ENCODE measurements at regions not wholly inside any gene's neighbourhood (a gene's known extent, or its start where the extent isn't known, plus 50 kb on each side); places are given as distances from the start of the nearest gene placed in this dataset.
"Not testable (repeated sequence)": the region's sequence is repeated elsewhere in the genome, so short reads cannot be mapped to it uniquely, and the experiment has no call there.

GRCh38 chrX:89635887-89636286 is 285.8 kb upstream of the TGIF2LX start:
- ATAC-seq (peak; percentile 100), DNase-seq (ENCODE audit: low spot score) (peak; percentile 10), FAIRE-seq (peak; percentile 76)
- H4K20me1 ChIP-seq (ENCODE audit: insufficient read depth, low read length); POLR2A ChIA-PET; H2AFZ ChIP-seq (ENCODE audit: low read length); BruUV-seq (replicated peaks); in situ Hi-C loops (cut with HindIII; ENCODE audit: extremely low pct_ligation_motif_present, low pct_unique_long_range_greater_than_20kb); H3K4me3 ChIP-seq (replicated peaks in 1 of 3; ENCODE audit: insufficient read depth in 1 of 3, low read depth in 2 of 3, low read length in 3 of 3); H3K4me2 ChIP-seq (ENCODE audit: low read depth, low read length); H3K9me3 ChIP-seq (ENCODE audit: low read length); CTCF ChIA-PET (ENCODE audit: low intra/inter-chr PET ratio, low total read pairs); H3K4me1 ChIP-seq (ENCODE audit: insufficient read depth, low read length); H3K36me3 ChIP-seq (replicated peaks in 1 of 2; ENCODE audit: control insufficient read depth in 1 of 2, insufficient read depth in 2 of 2, low read length in 2 of 2); H3K27ac ChIP-seq (ENCODE audit: extremely low read length, insufficient read depth, low read length); intact Hi-C loops (cut with micrococcal nuclease; ENCODE audit: unreplicated experiment); H3K79me2 ChIP-seq (ENCODE audit: insufficient read depth, low read length); H3K27me3 ChIP-seq (ENCODE audit: control insufficient read depth in 1 of 2, insufficient read depth in 2 of 2, low read length in 2 of 2); H3K9ac ChIP-seq (ENCODE audit: insufficient read depth, low read depth, low read length); TF ChIP-seq FOXA1 (IDR thresholded peaks at IDR 0.05): not testable (repeated sequence)
- WGBS (ENCODE audit: low lambda C conversion rate), result 17% methylated on average over 1 of the region's 4 CpGs
- TF ChIP-seq CTCF (CRISPR knock-in tag; IDR thresholded peaks at IDR 0.05) (peak; percentile 21; the same call in 1 of the 2 replicates), HNF4A (CRISPR knock-in tag; IDR thresholded peaks at IDR 0.05) (peak; percentile 49), ZNF281 (CRISPR knock-in tag; IDR thresholded peaks at IDR 0.05; ENCODE audit: borderline replicate concordance) (peak; percentile 58; the same call in 1 of the 2 replicates), FOXA1 (CRISPR knock-in tag; IDR thresholded peaks at IDR 0.05) (0 out of 2 replicates have a peak, but pooled peaks have one; percentile 16), FOXA3 (CRISPR knock-in tag; IDR thresholded peaks at IDR 0.05) (0 out of 2 replicates have a peak, but pooled peaks have one; percentile 11), TFAP4 (IDR thresholded peaks at IDR 0.05; ENCODE audit: borderline replicate concordance, low read depth) (peak; percentile 24; the same call in 1 of the 2 replicates)

- in situ Hi-C loops (cut with HindIII; ENCODE audit: extremely low pct_ligation_motif_present, low pct_unique_long_range_greater_than_20kb); H3K27ac ChIP-seq (ENCODE audit: extremely low read length, insufficient read depth, low read length); H3K9me3 ChIP-seq (ENCODE audit: low read length); POLR2A ChIA-PET; H2AFZ ChIP-seq (ENCODE audit: low read length); H3K4me2 ChIP-seq (ENCODE audit: low read depth, low read length); H3K9ac ChIP-seq (ENCODE audit: insufficient read depth, low read depth, low read length); H4K20me1 ChIP-seq (ENCODE audit: insufficient read depth, low read length); FAIRE-seq; H3K4me3 ChIP-seq (replicated peaks in 1 of 3; ENCODE audit: insufficient read depth in 1 of 3, low read depth in 2 of 3, low read length in 3 of 3); H3K79me2 ChIP-seq (ENCODE audit: insufficient read depth, low read length); BruUV-seq (replicated peaks); intact Hi-C loops (cut with micrococcal nuclease; ENCODE audit: unreplicated experiment); CTCF ChIA-PET (ENCODE audit: low intra/inter-chr PET ratio, low total read pairs); H3K4me1 ChIP-seq (ENCODE audit: insufficient read depth, low read length); H3K36me3 ChIP-seq (replicated peaks in 1 of 2; ENCODE audit: control insufficient read depth in 1 of 2, insufficient read depth in 2 of 2, low read length in 2 of 2); ATAC-seq; DNase-seq (ENCODE audit: low spot score); H3K27me3 ChIP-seq (ENCODE audit: control insufficient read depth in 1 of 2, insufficient read depth in 2 of 2, low read length in 2 of 2): not testable (repeated sequence)
- 0% methylated on average over 1 of the region's 1 CpG for WGBS (ENCODE audit: low lambda C conversion rate)
These were observed 263.0 kb upstream of the TGIF2LX start for GRCh38 chrX:89658662-89659061.

- in situ Hi-C loops (cut with HindIII; ENCODE audit: extremely low pct_ligation_motif_present, low pct_unique_long_range_greater_than_20kb); H3K79me2 ChIP-seq (ENCODE audit: insufficient read depth, low read length); intact Hi-C loops (cut with micrococcal nuclease; ENCODE audit: unreplicated experiment); H3K36me3 ChIP-seq (replicated peaks in 1 of 2; ENCODE audit: control insufficient read depth in 1 of 2, insufficient read depth in 2 of 2, low read length in 2 of 2); CTCF ChIA-PET (ENCODE audit: low intra/inter-chr PET ratio, low total read pairs); H3K27me3 ChIP-seq (ENCODE audit: control insufficient read depth in 1 of 2, insufficient read depth in 2 of 2, low read length in 2 of 2); H2AFZ ChIP-seq (ENCODE audit: low read length); POLR2A ChIA-PET; H3K4me2 ChIP-seq (ENCODE audit: low read depth, low read length); H3K4me3 ChIP-seq (replicated peaks in 1 of 3; ENCODE audit: insufficient read depth in 1 of 3, low read depth in 2 of 3, low read length in 3 of 3); FAIRE-seq; H3K27ac ChIP-seq (ENCODE audit: extremely low read length, insufficient read depth, low read length); H3K9ac ChIP-seq (ENCODE audit: insufficient read depth, low read depth, low read length); ATAC-seq; BruUV-seq (replicated peaks); H3K9me3 ChIP-seq (ENCODE audit: low read length); DNase-seq (ENCODE audit: low spot score); H4K20me1 ChIP-seq (ENCODE audit: insufficient read depth, low read length); H3K4me1 ChIP-seq (ENCODE audit: insufficient read depth, low read length): not testable (repeated sequence)
- no CpG with 5 or more reads among the region's 1 CpG for WGBS (ENCODE audit: low lambda C conversion rate)
These were observed 215.2 kb upstream of the TGIF2LX start for GRCh38 chrX:89706481-89706880.
